ENCODE measurements at regions not wholly inside any gene's neighbourhood (a gene's known extent, or its start where the extent isn't known, plus 50 kb on each side); places are given as distances from the start of the nearest gene placed in this dataset.

DNA sequence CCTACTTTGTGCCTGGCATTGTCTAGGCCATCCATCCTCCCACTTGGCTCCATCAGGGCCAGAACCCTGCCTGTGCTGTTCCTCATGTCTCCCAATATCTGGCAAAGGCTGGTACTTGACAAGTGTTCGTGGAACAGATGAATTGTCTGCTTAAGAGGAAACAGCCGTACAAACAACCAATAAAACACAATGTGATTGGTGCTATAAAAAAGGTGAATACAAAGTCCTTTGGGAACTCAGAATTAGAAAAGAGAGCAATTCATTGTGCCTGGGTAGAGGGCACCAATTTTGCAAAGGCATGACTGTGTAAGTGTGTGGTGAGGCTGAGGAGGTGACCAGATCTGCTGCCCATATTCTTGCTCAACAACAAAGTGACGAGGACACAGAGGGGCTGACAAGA, 164.5 kb upstream of the PPP2R3A start:
- dilution Hi-C loops (cut with HindIII; ENCODE audit: low sequenced_read_pairs, unreplicated experiment) = no loop called here
- Histone ChIP-seq H4K91ac (ENCODE audit: insufficient read depth, low read depth, low read length) (no peak overlapping the region), H4K5ac (ENCODE audit: low read depth, low read length) (no peak overlapping the region)

More for the DNA sequence above, 164.5 kb upstream of the PPP2R3A start:
- Histone ChIP-seq H3K9ac (ENCODE audit: low read depth, low read length) (no peak overlapping the region), H2BK15ac (ENCODE audit: low read depth, low read length) (no peak overlapping the region), H3K4me1 (ENCODE audit: control insufficient read depth, insufficient read depth, low read length) (no peaks in the 10 kb centered on the region), H2AK5ac (ENCODE audit: low read depth, low read length) (no peak overlapping the region), H3K79me1 (ENCODE audit: low read depth in 1 of 2, low read length in 2 of 2) (no peaks in the 10 kb centered on the region), H2AFZ (replicated peaks; ENCODE audit: low read length, poor library complexity) (no peak overlapping the region), H3K4ac (ENCODE audit: low read depth, low read length) (no peak overlapping the region), H3K4me2 (ENCODE audit: low read depth, low read length) (no peak overlapping the region), H4K8ac (ENCODE audit: low read depth in 2 of 2, low read length in 2 of 2) (no peak overlapping the region), H2AK9ac (replicated peaks; ENCODE audit: low read depth, low read length, poor library complexity) (no peak overlapping the region), H2BK20ac (ENCODE audit: low read depth, low read length) (no peak overlapping the region), H3K9me1 (ENCODE audit: insufficient read depth, low read length) (no peaks in the 10 kb centered on the region), H3K56ac (ENCODE audit: extremely low read depth, insufficient read depth, low read length) (no peak overlapping the region), H3K27ac (ENCODE audit: insufficient read depth, low read length) (no peak overlapping the region), H3K27me3 (ENCODE audit: control insufficient read depth, insufficient read depth, low read length) (no peaks in the 10 kb centered on the region), H3K4me3 (ENCODE audit: insufficient read depth, low read depth, low read length) (no peak overlapping the region), H3K23ac (ENCODE audit: low read depth, low read length) (no peak overlapping the region), H4K20me1 (ENCODE audit: insufficient read depth, low read length) (no peaks in the 10 kb centered on the region), H3K18ac (ENCODE audit: low read depth, low read length) (no peak overlapping the region), H2BK120ac (ENCODE audit: low read depth, low read length) (no peak overlapping the region), H2BK5ac (ENCODE audit: low read depth, low read length, poor library complexity, severe bottlenecking) (no peak overlapping the region), H3K9me3 (ENCODE audit: control insufficient read depth, insufficient read depth, low read length) (no peaks in the 10 kb centered on the region), H3K36me3 (ENCODE audit: control insufficient read depth, insufficient read depth, low read length) (no peaks in the 10 kb centered on the region), H3K14ac (replicated peaks; ENCODE audit: low read depth, low read length) (no peak overlapping the region)
- no CpG with 5 or more reads among the region's 3 CpGs for WGBS, 2 experiments (ENCODE audit: extremely low coverage in 2 of 2, insufficient read length in 1 of 2)
- intact Hi-C loops (cut with micrococcal nuclease) (no loop called here), in situ Hi-C loops (cut with MboI; ENCODE audit: low sequenced_read_pairs) (no loop called here)
- no TSS peak for BruUV-seq (replicated peaks)
- CTCF ChIA-PET = no interaction called here
- DNase-seq (no peak), ATAC-seq (ENCODE audit: low read depth) (no peak)
- no peak for TF ChIP-seq RAD21 (IDR thresholded peaks at IDR 0.05; ENCODE audit: low read length)
- TF ChIP-seq MAZ (IDR thresholded peaks at IDR 0.05; ENCODE audit: borderline replicate concordance, low read depth, low read length) = no peak
- TF ChIP-seq NFE2L2 (IDR thresholded peaks at IDR 0.05; ENCODE audit: low read depth, low read length) = no peak
- TF ChIP-seq, protein P1, sequence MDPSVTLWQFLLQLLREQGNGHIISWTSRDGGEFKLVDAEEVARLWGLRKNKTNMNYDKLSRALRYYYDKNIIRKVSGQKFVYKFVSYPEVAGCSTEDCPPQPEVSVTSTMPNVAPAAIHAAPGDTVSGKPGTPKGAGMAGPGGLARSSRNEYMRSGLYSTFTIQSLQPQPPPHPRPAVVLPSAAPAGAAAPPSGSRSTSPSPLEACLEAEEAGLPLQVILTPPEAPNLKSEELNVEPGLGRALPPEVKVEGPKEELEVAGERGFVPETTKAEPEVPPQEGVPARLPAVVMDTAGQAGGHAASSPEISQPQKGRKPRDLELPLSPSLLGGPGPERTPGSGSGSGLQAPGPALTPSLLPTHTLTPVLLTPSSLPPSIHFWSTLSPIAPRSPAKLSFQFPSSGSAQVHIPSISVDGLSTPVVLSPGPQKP (IDR thresholded peaks at IDR 0.05; ENCODE audit: borderline replicate concordance, low read depth, low read length) = no peak
- TF ChIP-seq SMC3 (IDR thresholded peaks at IDR 0.05; ENCODE audit: low read depth, low read length) = no peak
- TF ChIP-seq, protein P2, sequence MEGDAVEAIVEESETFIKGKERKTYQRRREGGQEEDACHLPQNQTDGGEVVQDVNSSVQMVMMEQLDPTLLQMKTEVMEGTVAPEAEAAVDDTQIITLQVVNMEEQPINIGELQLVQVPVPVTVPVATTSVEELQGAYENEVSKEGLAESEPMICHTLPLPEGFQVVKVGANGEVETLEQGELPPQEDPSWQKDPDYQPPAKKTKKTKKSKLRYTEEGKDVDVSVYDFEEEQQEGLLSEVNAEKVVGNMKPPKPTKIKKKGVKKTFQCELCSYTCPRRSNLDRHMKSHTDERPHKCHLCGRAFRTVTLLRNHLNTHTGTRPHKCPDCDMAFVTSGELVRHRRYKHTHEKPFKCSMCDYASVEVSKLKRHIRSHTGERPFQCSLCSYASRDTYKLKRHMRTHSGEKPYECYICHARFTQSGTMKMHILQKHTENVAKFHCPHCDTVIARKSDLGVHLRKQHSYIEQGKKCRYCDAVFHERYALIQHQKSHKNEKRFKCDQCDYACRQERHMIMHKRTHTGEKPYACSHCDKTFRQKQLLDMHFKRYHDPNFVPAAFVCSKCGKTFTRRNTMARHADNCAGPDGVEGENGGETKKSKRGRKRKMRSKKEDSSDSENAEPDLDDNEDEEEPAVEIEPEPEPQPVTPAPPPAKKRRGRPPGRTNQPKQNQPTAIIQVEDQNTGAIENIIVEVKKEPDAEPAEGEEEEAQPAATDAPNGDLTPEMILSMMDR (conservative IDR thresholded peaks at IDR 0.05; ENCODE audit: low read depth, low read length) = no peak
- TF ChIP-seq MAFK (IDR thresholded peaks at IDR 0.05; ENCODE audit: low read depth, low read length) = no peak
- TF ChIP-seq POLR2A (IDR thresholded peaks at IDR 0.05; ENCODE audit: low read depth, low read length) = no peak
- TF ChIP-seq RCOR1 (IDR thresholded peaks at IDR 0.05; ENCODE audit: insufficient replicate concordance, low read length) = no peak
- TF ChIP-seq RFX5 (IDR thresholded peaks at IDR 0.05; ENCODE audit: low read depth, low read length) = no peak
- TF ChIP-seq MXI1 (IDR thresholded peaks at IDR 0.05; ENCODE audit: borderline replicate concordance, low read depth, low read length) = no peak
- TF ChIP-seq CHD1 (IDR thresholded peaks at IDR 0.05; ENCODE audit: low read depth, low read length) = no peak
- TF ChIP-seq, protein P3, sequence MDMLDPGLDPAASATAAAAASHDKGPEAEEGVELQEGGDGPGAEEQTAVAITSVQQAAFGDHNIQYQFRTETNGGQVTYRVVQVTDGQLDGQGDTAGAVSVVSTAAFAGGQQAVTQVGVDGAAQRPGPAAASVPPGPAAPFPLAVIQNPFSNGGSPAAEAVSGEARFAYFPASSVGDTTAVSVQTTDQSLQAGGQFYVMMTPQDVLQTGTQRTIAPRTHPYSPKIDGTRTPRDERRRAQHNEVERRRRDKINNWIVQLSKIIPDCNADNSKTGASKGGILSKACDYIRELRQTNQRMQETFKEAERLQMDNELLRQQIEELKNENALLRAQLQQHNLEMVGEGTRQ (IDR thresholded peaks at IDR 0.05; ENCODE audit: low read depth, low read length) = no peak
- no peak for TF ChIP-seq BHLHE40 (IDR thresholded peaks at IDR 0.05; ENCODE audit: low read depth, low read length)
- TF ChIP-seq CEBPB (IDR thresholded peaks at IDR 0.05; ENCODE audit: low read depth, low read length) = no peak
- no peak for TF ChIP-seq FOS (IDR thresholded peaks at IDR 0.05; ENCODE audit: low read depth, low read length)
- POLR2A ChIA-PET (ENCODE audit: unreplicated experiment) = no interaction called here
